ENCODE measurements at regions not wholly inside any gene's neighbourhood (a gene's known extent, or its start where the extent isn't known, plus 50 kb on each side); places are given as distances from the start of the nearest gene placed in this dataset.

GRCh38 chr1:157405662-157406061 is 146.7 kb downstream of the FCRL5 start:
- TF ChIP-seq CTCF (IDR thresholded peaks at IDR 0.05) (no peak), POLR2A (IDR thresholded peaks at IDR 0.05) (no peak)

All from lower leg skin (tissue), 3 donors.